HuH-7.5 (cell line): ENCODE measurements at regions not wholly inside any gene's neighbourhood (a gene's known extent, or its start where the extent isn't known, plus 50 kb on each side); places are given as distances from the start of the nearest gene placed in this dataset.

ENCODE experiments used
- DNase-seq: peaks from one replicate; pipeline ENCODE4 v3.0.0; 2011; ENCODE audit warnings: low spot score

GRCh38 chr7:123259759-123260158, 60.0 kb upstream of the SLC13A1 start:
- DNase-seq: no peak
